Stimulated activated CD8-positive, alpha-beta memory T cell treated with anti-CD3 and anti-CD28 coated beads, Interleukin-12 subunit alpha, Interleukin-12 subunit beta, amount 100 ng/mL, for 1 hour (primary cell): ENCODE measurements at regions not wholly inside any gene's neighbourhood (a gene's known extent, or its start where the extent isn't known, plus 50 kb on each side); places are given as distances from the start of the nearest gene placed in this dataset.

ENCODE experiments used
- DNase-seq: peaks from one replicate; pipeline ENCODE4 v3.0.0-alpha.2; 2020; ENCODE audit warnings: low read depth

DNA sequence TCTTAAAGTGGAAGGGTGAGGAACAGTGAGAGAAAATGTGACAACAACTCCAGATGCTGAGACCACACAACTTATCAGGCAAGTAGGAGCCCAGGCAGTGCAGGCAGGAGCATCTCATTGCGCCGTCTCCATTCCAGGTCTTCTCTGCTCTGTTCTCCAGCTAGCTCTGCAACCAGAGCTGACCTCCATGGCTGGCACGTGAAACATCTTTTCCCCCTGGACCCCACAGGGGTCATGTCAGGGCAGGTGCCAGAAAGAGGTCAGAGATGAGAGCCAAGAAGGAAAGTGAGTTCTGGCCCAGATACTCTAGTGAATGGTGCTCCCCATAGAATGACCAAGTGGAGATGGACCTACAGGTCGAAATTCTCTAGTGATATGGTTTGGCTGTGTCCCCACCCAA lies 281.4 kb downstream of the SMOC2 start:
- DNase-seq = no peak

- DNase-seq = no peak
These were observed 280.6 kb downstream of the SMOC2 start for GRCh38 chr6:168721571-168721970.

GRCh38 chr6:168719901-168720300 lies 278.9 kb downstream of the SMOC2 start:
- no peak for DNase-seq

- DNase-seq = no peak
These were observed 278.0 kb downstream of the SMOC2 start for GRCh38 chr6:168718821-168719475.
